OCI-LY1 (cell line): ENCODE measurements at regions not wholly inside any gene's neighbourhood (a gene's known extent, or its start where the extent isn't known, plus 50 kb on each side); places are given as distances from the start of the nearest gene placed in this dataset.
"Not testable (repeated sequence)": the region's sequence is repeated elsewhere in the genome, so short reads cannot be mapped to it uniquely, and the experiment has no call there.

ENCODE experiments used
- EZH2 ChIP-seq: fragments of 200-600 bp; sonication (generic), shearing (Covaris generic); IDR thresholded peaks from 2 replicates; pipeline ENCODE4 v1.8.0; 2017; ENCODE audit warnings: borderline replicate concordance, mixed run types, mild to moderate bottlenecking, antibody characterized with exemption, low read length, moderate library complexity, mixed read lengths
- TF ChIP-seq, protein P1 (sequence below): fragments of 200-600 bp; sonication (generic), shearing (Covaris generic); IDR thresholded peaks from 2 replicates; pipeline ENCODE4 v1.5.1; 2017; ENCODE audit warnings: mild to moderate bottlenecking, antibody characterized with exemption, low read length, moderate library complexity, mixed read lengths

DNA sequence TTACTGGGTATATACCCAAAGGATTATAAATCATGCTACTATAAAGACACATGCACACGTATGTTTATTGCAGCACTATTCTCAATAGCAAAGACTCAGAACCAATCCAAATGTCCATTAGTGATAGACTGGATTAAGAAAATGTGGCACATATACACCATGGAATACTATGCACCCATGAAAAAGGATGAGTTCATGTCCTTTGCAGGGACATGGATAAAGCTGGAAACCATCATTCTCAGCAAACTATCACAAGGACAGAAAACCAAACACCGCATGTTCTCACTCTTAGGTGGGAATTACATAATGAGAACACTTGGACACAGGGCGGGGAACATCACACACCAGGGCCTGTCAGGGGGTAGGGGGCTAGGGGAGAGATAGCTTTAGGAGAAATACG is 186.1 kb upstream of the FTMT start:
- TF ChIP-seq, protein P1, sequence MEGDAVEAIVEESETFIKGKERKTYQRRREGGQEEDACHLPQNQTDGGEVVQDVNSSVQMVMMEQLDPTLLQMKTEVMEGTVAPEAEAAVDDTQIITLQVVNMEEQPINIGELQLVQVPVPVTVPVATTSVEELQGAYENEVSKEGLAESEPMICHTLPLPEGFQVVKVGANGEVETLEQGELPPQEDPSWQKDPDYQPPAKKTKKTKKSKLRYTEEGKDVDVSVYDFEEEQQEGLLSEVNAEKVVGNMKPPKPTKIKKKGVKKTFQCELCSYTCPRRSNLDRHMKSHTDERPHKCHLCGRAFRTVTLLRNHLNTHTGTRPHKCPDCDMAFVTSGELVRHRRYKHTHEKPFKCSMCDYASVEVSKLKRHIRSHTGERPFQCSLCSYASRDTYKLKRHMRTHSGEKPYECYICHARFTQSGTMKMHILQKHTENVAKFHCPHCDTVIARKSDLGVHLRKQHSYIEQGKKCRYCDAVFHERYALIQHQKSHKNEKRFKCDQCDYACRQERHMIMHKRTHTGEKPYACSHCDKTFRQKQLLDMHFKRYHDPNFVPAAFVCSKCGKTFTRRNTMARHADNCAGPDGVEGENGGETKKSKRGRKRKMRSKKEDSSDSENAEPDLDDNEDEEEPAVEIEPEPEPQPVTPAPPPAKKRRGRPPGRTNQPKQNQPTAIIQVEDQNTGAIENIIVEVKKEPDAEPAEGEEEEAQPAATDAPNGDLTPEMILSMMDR = not testable (repeated sequence)
- not testable (repeated sequence) for TF ChIP-seq EZH2
